ENCODE measurements at regions not wholly inside any gene's neighbourhood (a gene's known extent, or its start where the extent isn't known, plus 50 kb on each side); places are given as distances from the start of the nearest gene placed in this dataset.

GRCh38 chr4:178423366-178423765 is 981.1 kb upstream of the AGA start:
- Mint-ChIP-seq H3K27me3 (no peaks in the 10 kb centered on the region), H3K4me3 (no peak overlapping the region), H3K4me1 (no peaks in the 10 kb centered on the region), H3K27ac (no peak overlapping the region), H3K9me3 (peaks cover 3 to 8% (median 5%) of the 10 kb centered on the region in 3 donors), H3K36me3 (no peaks in the 10 kb centered on the region)
- Histone ChIP-seq H3K4me1 (ENCODE audit: control insufficient read depth in 1 of 2, extremely low read depth in 1 of 2, insufficient read depth in 2 of 2, low read length in 2 of 2) (no peaks in the 10 kb centered on the region), H3K27me3 (replicated peaks in 1 of 2; ENCODE audit: control insufficient read depth in 2 of 2, extremely low read depth in 1 of 2, insufficient read depth in 2 of 2, low read length in 1 of 2) (no peaks in the 10 kb centered on the region), H3K27ac (ENCODE audit: low read length) (no peak overlapping the region), H3K9me3 (no peaks in the 10 kb centered on the region), H3K4me3 (ENCODE audit: control insufficient read depth in 1 of 2, extremely low read depth in 1 of 2, low read length in 1 of 2) (no peak overlapping the region), H3K36me3 (ENCODE audit: control insufficient read depth in 2 of 2, extremely low read depth in 1 of 2, insufficient read depth in 1 of 2, low read length in 1 of 2) (no peaks in the 10 kb centered on the region)
- WGBS (ENCODE audit: insufficient coverage) = no CpG with 5 or more reads among the region's 2 CpGs
- ChIA-PET CTCF (no interaction called here), POLR2A (no interaction called here)
- ATAC-seq (replicated peaks in 1 of 4) (no peak), DNase-seq (no peak)

GRCh38 chr4:178426871-178427270 is 984.6 kb upstream of the AGA start:
- peaks cover 4 to 8% (median 8%) of the 10 kb centered on the region in 3 donors for H3K9me3 Mint-ChIP-seq
- ATAC-seq (replicated peaks in 1 of 4) (no peak), DNase-seq (no peak)
- Histone ChIP-seq H3K9me3 (no peaks in the 10 kb centered on the region), H3K4me3 (ENCODE audit: control insufficient read depth in 1 of 2, extremely low read depth in 1 of 2, low read length in 1 of 2) (no peak overlapping the region), H3K36me3 (ENCODE audit: control insufficient read depth in 2 of 2, extremely low read depth in 1 of 2, insufficient read depth in 1 of 2, low read length in 1 of 2) (no peaks in the 10 kb centered on the region), H3K27me3 (replicated peaks in 1 of 2; ENCODE audit: control insufficient read depth in 2 of 2, extremely low read depth in 1 of 2, insufficient read depth in 2 of 2, low read length in 1 of 2) (no peaks in the 10 kb centered on the region), H3K4me1 (ENCODE audit: control insufficient read depth in 1 of 2, extremely low read depth in 1 of 2, insufficient read depth in 2 of 2, low read length in 2 of 2) (no peaks in the 10 kb centered on the region), H3K27ac (ENCODE audit: low read length) (no peak overlapping the region)
- no peak overlapping the region for H3K4me3 Mint-ChIP-seq
- H3K27me3 Mint-ChIP-seq = no peaks in the 10 kb centered on the region
- no peaks in the 10 kb centered on the region for H3K4me1 Mint-ChIP-seq
- WGBS (ENCODE audit: insufficient coverage) = 80% methylated on average over 2 of the region's 3 CpGs
- CTCF ChIA-PET = no interaction called here
- no peak overlapping the region for H3K27ac Mint-ChIP-seq
- POLR2A ChIA-PET = no interaction called here
- no peaks in the 10 kb centered on the region for H3K36me3 Mint-ChIP-seq

GRCh38 chr4:178427663-178428062 is 985.4 kb upstream of the AGA start:
- CTCF ChIA-PET = no interaction called here
- no peaks in the 10 kb centered on the region for H3K27me3 ChIP-seq (replicated peaks in 1 of 2; ENCODE audit: control insufficient read depth in 2 of 2, extremely low read depth in 1 of 2, insufficient read depth in 2 of 2, low read length in 1 of 2)
- Mint-ChIP-seq H3K27me3 (no peaks in the 10 kb centered on the region), H3K36me3 (no peaks in the 10 kb centered on the region), H3K9me3 (peaks cover 8 to 9% (median 8%) of the 10 kb centered on the region in 3 donors), H3K4me3 (no peak overlapping the region), H3K27ac (no peak overlapping the region), H3K4me1 (no peaks in the 10 kb centered on the region)
- H3K4me3 ChIP-seq (ENCODE audit: control insufficient read depth in 1 of 2, extremely low read depth in 1 of 2, low read length in 1 of 2) = no peak overlapping the region
- DNase-seq (no peak), ATAC-seq (replicated peaks in 1 of 4) (no peak)
- H3K9me3 ChIP-seq = no peaks in the 10 kb centered on the region
- no CpG with 5 or more reads among the region's 2 CpGs for WGBS (ENCODE audit: insufficient coverage)
- no peaks in the 10 kb centered on the region for H3K36me3 ChIP-seq (ENCODE audit: control insufficient read depth in 2 of 2, extremely low read depth in 1 of 2, insufficient read depth in 1 of 2, low read length in 1 of 2)
- no peaks in the 10 kb centered on the region for H3K4me1 ChIP-seq (ENCODE audit: control insufficient read depth in 1 of 2, extremely low read depth in 1 of 2, insufficient read depth in 2 of 2, low read length in 2 of 2)
- no peak overlapping the region for H3K27ac ChIP-seq (ENCODE audit: low read length)
- POLR2A ChIA-PET = no interaction called here

GRCh38 chr4:178448372-178449035 is 1006.3 kb upstream of the AGA start:
- no peaks in the 10 kb centered on the region for H3K36me3 ChIP-seq (ENCODE audit: control insufficient read depth in 2 of 2, extremely low read depth in 1 of 2, insufficient read depth in 1 of 2, low read length in 1 of 2)
- Mint-ChIP-seq H3K27me3 (no peaks in the 10 kb centered on the region), H3K4me1 (no peaks in the 10 kb centered on the region), H3K36me3 (no peaks in the 10 kb centered on the region), H3K9me3 (peaks cover 8% of the 10 kb centered on the region in 3 donors), H3K27ac (no peak overlapping the region), H3K4me3 (no peak overlapping the region)
- H3K9me3 ChIP-seq = no peaks in the 10 kb centered on the region
- DNase-seq = no peak
- H3K27ac ChIP-seq (ENCODE audit: low read length) = no peak overlapping the region
- no peaks in the 10 kb centered on the region for H3K4me1 ChIP-seq (ENCODE audit: control insufficient read depth in 1 of 2, extremely low read depth in 1 of 2, insufficient read depth in 2 of 2, low read length in 2 of 2)
- no peak overlapping the region for H3K4me3 ChIP-seq (ENCODE audit: control insufficient read depth in 1 of 2, extremely low read depth in 1 of 2, low read length in 1 of 2)
- ATAC-seq (replicated peaks in 1 of 4) = no peak
- no CpG with 5 or more reads among the region's 2 CpGs for WGBS (ENCODE audit: insufficient coverage)
- ChIA-PET POLR2A (no interaction called here), CTCF (interaction anchor here in 1 of 2 donors (0.6 kb wide), 1 partner anchor 115 kb away, joined by 3 read pairs; no protein-coding TSS in a partner anchor)
- H3K27me3 ChIP-seq (replicated peaks in 1 of 2; ENCODE audit: control insufficient read depth in 2 of 2, extremely low read depth in 1 of 2, insufficient read depth in 2 of 2, low read length in 1 of 2) = no peaks in the 10 kb centered on the region

- Histone ChIP-seq H3K27me3 (replicated peaks in 1 of 2; ENCODE audit: control insufficient read depth in 2 of 2, extremely low read depth in 1 of 2, insufficient read depth in 2 of 2, low read length in 1 of 2) (no peaks in the 10 kb centered on the region), H3K9me3 (no peaks in the 10 kb centered on the region), H3K4me1 (ENCODE audit: control insufficient read depth in 1 of 2, extremely low read depth in 1 of 2, insufficient read depth in 2 of 2, low read length in 2 of 2) (no peaks in the 10 kb centered on the region), H3K4me3 (ENCODE audit: control insufficient read depth in 1 of 2, extremely low read depth in 1 of 2, low read length in 1 of 2) (no peak overlapping the region), H3K27ac (ENCODE audit: low read length) (no peak overlapping the region), H3K36me3 (ENCODE audit: control insufficient read depth in 2 of 2, extremely low read depth in 1 of 2, insufficient read depth in 1 of 2, low read length in 1 of 2) (no peaks in the 10 kb centered on the region)
- ChIA-PET CTCF (no interaction called here), POLR2A (no interaction called here)
- peaks cover 0 to 8% (median 8%) of the 10 kb centered on the region in 3 donors for H3K9me3 Mint-ChIP-seq
- DNase-seq = no peak
- H3K27ac Mint-ChIP-seq = no peak overlapping the region
- ATAC-seq (replicated peaks in 1 of 4) = no peak
- WGBS (ENCODE audit: insufficient coverage) = 70% methylated on average over 1 of the region's 3 CpGs
- no peak overlapping the region for H3K4me3 Mint-ChIP-seq
- H3K4me1 Mint-ChIP-seq = no peaks in the 10 kb centered on the region
- no peaks in the 10 kb centered on the region for H3K27me3 Mint-ChIP-seq
- no peaks in the 10 kb centered on the region for H3K36me3 Mint-ChIP-seq
Observed at GRCh38 chr4:178450614-178451013, 1008.4 kb upstream of the AGA start.

GRCh38 chr4:178453057-178453456 is 1010.8 kb upstream of the AGA start:
- DNase-seq (no peak), ATAC-seq (replicated peaks in 1 of 4) (no peak)
- H3K27ac ChIP-seq (ENCODE audit: low read length) = no peak overlapping the region
- H3K36me3 Mint-ChIP-seq = no peaks in the 10 kb centered on the region
- no peak overlapping the region for H3K4me3 ChIP-seq (ENCODE audit: control insufficient read depth in 1 of 2, extremely low read depth in 1 of 2, low read length in 1 of 2)
- no peak overlapping the region for H3K27ac Mint-ChIP-seq
- H3K27me3 ChIP-seq (replicated peaks in 1 of 2; ENCODE audit: control insufficient read depth in 2 of 2, extremely low read depth in 1 of 2, insufficient read depth in 2 of 2, low read length in 1 of 2) = no peaks in the 10 kb centered on the region
- H3K4me1 Mint-ChIP-seq = no peaks in the 10 kb centered on the region
- no peaks in the 10 kb centered on the region for H3K27me3 Mint-ChIP-seq
- no peak overlapping the region for H3K4me3 Mint-ChIP-seq
- POLR2A ChIA-PET = no interaction called here
- peaks cover under 1 to 18% (median under 1%) of the 10 kb centered on the region in 3 donors for H3K9me3 Mint-ChIP-seq
- CTCF ChIA-PET = no interaction called here
- H3K9me3 ChIP-seq = no peaks in the 10 kb centered on the region
- H3K36me3 ChIP-seq (ENCODE audit: control insufficient read depth in 2 of 2, extremely low read depth in 1 of 2, insufficient read depth in 1 of 2, low read length in 1 of 2) = no peaks in the 10 kb centered on the region
- WGBS (ENCODE audit: insufficient coverage) = 33% methylated on average over 1 of the region's 4 CpGs
- no peaks in the 10 kb centered on the region for H3K4me1 ChIP-seq (ENCODE audit: control insufficient read depth in 1 of 2, extremely low read depth in 1 of 2, insufficient read depth in 2 of 2, low read length in 2 of 2)

GRCh38 chr4:178457286-178457685 is 1015.0 kb upstream of the AGA start:
- peaks cover 3 to 16% (median 6%) of the 10 kb centered on the region in 3 donors for H3K9me3 Mint-ChIP-seq
- POLR2A ChIA-PET = no interaction called here

More at GRCh38 chr4:178457286-178457685, 1015.0 kb upstream of the AGA start:
- Histone ChIP-seq H3K4me1 (ENCODE audit: control insufficient read depth in 1 of 2, extremely low read depth in 1 of 2, insufficient read depth in 2 of 2, low read length in 2 of 2) (no peaks in the 10 kb centered on the region), H3K9me3 (no peaks in the 10 kb centered on the region), H3K27ac (ENCODE audit: low read length) (no peak overlapping the region), H3K4me3 (ENCODE audit: control insufficient read depth in 1 of 2, extremely low read depth in 1 of 2, low read length in 1 of 2) (no peak overlapping the region), H3K27me3 (replicated peaks in 1 of 2; ENCODE audit: control insufficient read depth in 2 of 2, extremely low read depth in 1 of 2, insufficient read depth in 2 of 2, low read length in 1 of 2) (no peaks in the 10 kb centered on the region), H3K36me3 (ENCODE audit: control insufficient read depth in 2 of 2, extremely low read depth in 1 of 2, insufficient read depth in 1 of 2, low read length in 1 of 2) (no peaks in the 10 kb centered on the region)
- CTCF ChIA-PET = no interaction called here
- Mint-ChIP-seq H3K4me1 (no peaks in the 10 kb centered on the region), H3K27ac (no peak overlapping the region), H3K27me3 (no peaks in the 10 kb centered on the region), H3K4me3 (no peak overlapping the region), H3K36me3 (no peaks in the 10 kb centered on the region)
- DNase-seq (no peak), ATAC-seq (replicated peaks in 1 of 4) (no peak)
